ENCODE measurements at regions not wholly inside any gene's neighbourhood (a gene's known extent, or its start where the extent isn't known, plus 50 kb on each side); places are given as distances from the start of the nearest gene placed in this dataset.

DNA sequence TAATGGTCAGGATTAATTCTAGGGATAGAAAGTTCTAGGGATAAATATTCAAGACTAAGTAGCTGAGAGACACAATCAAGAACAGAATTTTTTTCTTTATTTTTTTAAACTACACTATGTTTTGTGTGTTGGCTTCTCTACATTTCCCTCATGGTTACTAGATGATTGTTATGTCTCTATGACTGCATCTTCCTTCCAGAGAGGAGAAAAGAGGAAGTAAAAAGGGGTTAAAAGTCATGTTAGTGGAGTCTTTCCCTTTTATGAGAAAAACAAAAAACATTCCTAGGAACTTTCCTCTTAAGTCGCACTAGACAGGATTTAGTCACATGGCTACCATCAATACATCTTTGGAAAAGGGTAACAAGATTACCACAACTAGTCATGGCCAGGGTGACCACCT is 375.0 kb downstream of the KCNJ2 start:
- no peak for TF ChIP-seq EZH2 (IDR thresholded peaks at IDR 0.05; ENCODE audit: borderline replicate concordance, low read depth, low read length, poor library complexity, severe bottlenecking)
- TF ChIP-seq, protein P1, sequence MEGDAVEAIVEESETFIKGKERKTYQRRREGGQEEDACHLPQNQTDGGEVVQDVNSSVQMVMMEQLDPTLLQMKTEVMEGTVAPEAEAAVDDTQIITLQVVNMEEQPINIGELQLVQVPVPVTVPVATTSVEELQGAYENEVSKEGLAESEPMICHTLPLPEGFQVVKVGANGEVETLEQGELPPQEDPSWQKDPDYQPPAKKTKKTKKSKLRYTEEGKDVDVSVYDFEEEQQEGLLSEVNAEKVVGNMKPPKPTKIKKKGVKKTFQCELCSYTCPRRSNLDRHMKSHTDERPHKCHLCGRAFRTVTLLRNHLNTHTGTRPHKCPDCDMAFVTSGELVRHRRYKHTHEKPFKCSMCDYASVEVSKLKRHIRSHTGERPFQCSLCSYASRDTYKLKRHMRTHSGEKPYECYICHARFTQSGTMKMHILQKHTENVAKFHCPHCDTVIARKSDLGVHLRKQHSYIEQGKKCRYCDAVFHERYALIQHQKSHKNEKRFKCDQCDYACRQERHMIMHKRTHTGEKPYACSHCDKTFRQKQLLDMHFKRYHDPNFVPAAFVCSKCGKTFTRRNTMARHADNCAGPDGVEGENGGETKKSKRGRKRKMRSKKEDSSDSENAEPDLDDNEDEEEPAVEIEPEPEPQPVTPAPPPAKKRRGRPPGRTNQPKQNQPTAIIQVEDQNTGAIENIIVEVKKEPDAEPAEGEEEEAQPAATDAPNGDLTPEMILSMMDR (conservative IDR thresholded peaks at IDR 0.05; ENCODE audit: low read depth, low read length) = no peak
- Histone ChIP-seq H3K36me3 (ENCODE audit: insufficient read depth, low read length, poor library complexity, severe bottlenecking) (no peaks in the 10 kb centered on the region), H3K27me3 (replicated peaks; ENCODE audit: insufficient read depth, low read depth, low read length, poor library complexity) (no peaks in the 10 kb centered on the region), H3K4me3 (ENCODE audit: low read depth, low read length, poor library complexity, severe bottlenecking) (no peak overlapping the region), H3K9me3 (ENCODE audit: low read depth, low read length, poor library complexity, severe bottlenecking) (no peaks in the 10 kb centered on the region), H3K4me1 (ENCODE audit: insufficient read depth, low read length, poor library complexity, severe bottlenecking) (no peaks in the 10 kb centered on the region), H3K27ac (ENCODE audit: low read depth, low read length, poor library complexity, severe bottlenecking) (no peak overlapping the region)
- CTCF ChIA-PET = no interaction called here
- intact Hi-C loops (cut with micrococcal nuclease; ENCODE audit: unreplicated experiment) = no loop called here
- DNase-seq (ENCODE audit: low spot score) = no peak
- BruUV-seq (replicated peaks) = no TSS peak
- POLR2A ChIA-PET (ENCODE audit: low non-redundant PET) = no interaction called here

DNA sequence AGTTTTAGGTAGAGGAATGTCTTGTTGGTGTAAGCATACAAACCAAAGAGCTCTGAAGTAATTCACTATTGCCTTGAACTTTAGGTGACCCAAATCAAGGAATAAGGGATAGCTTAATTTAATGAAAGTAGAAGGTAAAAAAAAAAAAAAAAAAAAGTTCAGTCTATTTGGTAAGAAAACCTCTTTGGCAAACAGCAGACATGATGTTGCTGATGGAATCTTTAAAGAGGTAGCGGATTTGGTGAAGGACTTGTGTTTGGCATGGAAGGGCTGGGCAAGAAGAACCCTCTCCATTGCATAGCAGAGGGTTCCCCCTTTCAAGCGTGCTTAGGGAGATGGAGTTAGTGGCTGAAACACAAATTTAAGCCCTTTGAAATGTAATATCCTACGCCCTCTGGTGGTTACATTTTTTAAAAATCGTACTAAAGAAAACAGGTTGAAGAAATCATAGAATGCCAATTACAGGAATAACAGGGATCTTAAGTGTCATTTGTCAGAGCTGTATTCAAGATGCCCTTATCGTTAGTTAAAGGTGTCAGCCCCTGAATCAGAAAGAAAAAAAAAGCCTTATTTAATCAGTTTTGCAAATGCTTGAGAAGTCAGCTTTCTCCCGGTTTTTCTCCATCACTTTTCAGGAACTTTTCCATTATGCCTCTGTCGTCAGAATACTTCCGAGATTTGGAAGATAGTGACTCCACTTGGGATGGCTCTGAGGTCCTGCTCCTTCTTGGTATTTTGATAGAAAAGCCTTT is 383.1 kb downstream of the KCNJ2 start:
- intact Hi-C loops (cut with micrococcal nuclease; ENCODE audit: unreplicated experiment) = loop anchor here (5.0 to 10.0 kb wide), 2 partner anchors 388 to 985 kb away; partner anchors contain the start of gene KCNJ2

DNA sequence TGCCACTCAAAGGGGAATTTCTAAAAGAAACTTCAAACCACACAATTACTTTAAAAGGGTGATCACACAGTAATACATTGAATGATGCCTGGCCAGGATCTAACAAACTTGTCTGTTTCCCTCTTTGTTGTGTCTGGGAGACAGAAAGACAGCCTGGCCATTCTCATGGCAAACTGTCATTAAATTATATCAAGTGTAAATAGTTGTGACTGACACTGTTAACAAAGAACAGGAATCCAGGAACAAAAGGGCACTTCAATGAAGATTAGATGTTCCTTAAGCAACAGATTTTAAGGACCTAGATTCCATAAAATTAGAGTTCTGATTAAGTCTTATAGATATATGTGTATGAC is 383.6 kb downstream of the KCNJ2 start:
- intact Hi-C loops (cut with micrococcal nuclease; ENCODE audit: unreplicated experiment) = loop anchor here (5.0 to 10.0 kb wide), 2 partner anchors 388 to 986 kb away; partner anchors contain the start of gene KCNJ2
- Histone ChIP-seq H3K36me3 (ENCODE audit: insufficient read depth, low read length, poor library complexity, severe bottlenecking) (no peaks in the 10 kb centered on the region), H3K4me1 (ENCODE audit: insufficient read depth, low read length, poor library complexity, severe bottlenecking) (no peaks in the 10 kb centered on the region), H3K27me3 (replicated peaks; ENCODE audit: insufficient read depth, low read depth, low read length, poor library complexity) (no peaks in the 10 kb centered on the region), H3K4me3 (ENCODE audit: low read depth, low read length, poor library complexity, severe bottlenecking) (no peak overlapping the region), H3K27ac (ENCODE audit: low read depth, low read length, poor library complexity, severe bottlenecking) (no peak overlapping the region), H3K9me3 (ENCODE audit: low read depth, low read length, poor library complexity, severe bottlenecking) (no peaks in the 10 kb centered on the region)
- no peak for DNase-seq (ENCODE audit: low spot score)
- TF ChIP-seq EZH2 (IDR thresholded peaks at IDR 0.05; ENCODE audit: borderline replicate concordance, low read depth, low read length, poor library complexity, severe bottlenecking) = no peak
- TF ChIP-seq, protein P1 (conservative IDR thresholded peaks at IDR 0.05; ENCODE audit: low read depth, low read length) = no peak
- CTCF ChIA-PET = no interaction called here
- no TSS peak for BruUV-seq (replicated peaks)
- POLR2A ChIA-PET (ENCODE audit: low non-redundant PET) = no interaction called here

More for the DNA sequence above, 383.1 kb downstream of the KCNJ2 start:
- Histone ChIP-seq H3K4me3 (ENCODE audit: low read depth, low read length, poor library complexity, severe bottlenecking) (no peak overlapping the region), H3K27me3 (replicated peaks; ENCODE audit: insufficient read depth, low read depth, low read length, poor library complexity) (no peaks in the 10 kb centered on the region), H3K4me1 (ENCODE audit: insufficient read depth, low read length, poor library complexity, severe bottlenecking) (no peaks in the 10 kb centered on the region), H3K27ac (ENCODE audit: low read depth, low read length, poor library complexity, severe bottlenecking) (no peak overlapping the region), H3K36me3 (ENCODE audit: insufficient read depth, low read length, poor library complexity, severe bottlenecking) (no peaks in the 10 kb centered on the region), H3K9me3 (ENCODE audit: low read depth, low read length, poor library complexity, severe bottlenecking) (no peaks in the 10 kb centered on the region)
- peak; percentile 58 for DNase-seq (ENCODE audit: low spot score)
- BruUV-seq (replicated peaks) = no TSS peak
- ChIA-PET CTCF (interaction anchor here (0.6 to 0.7 kb wide), 3 partner anchors 72 to 442 kb away, joined by 5 to 7 read pairs (median 7); no protein-coding TSS in a partner anchor), POLR2A (ENCODE audit: low non-redundant PET) (no interaction called here)
- TF ChIP-seq, protein P1 (conservative IDR thresholded peaks at IDR 0.05; ENCODE audit: low read depth, low read length) = peak; percentile 62
- no peak for TF ChIP-seq EZH2 (IDR thresholded peaks at IDR 0.05; ENCODE audit: borderline replicate concordance, low read depth, low read length, poor library complexity, severe bottlenecking)
